H9 (cell line): ENCODE measurements at regions not wholly inside any gene's neighbourhood (a gene's known extent, or its start where the extent isn't known, plus 50 kb on each side); places are given as distances from the start of the nearest gene placed in this dataset.

ENCODE experiments used
- DNase-seq: peaks from one replicate; pipeline ENCODE4 v3.0.0-alpha.2; 2017
- H2AFZ ChIP-seq: one replicate; pipeline ENCODE4 v1.6.1; 2013; ENCODE audit warnings: mild to moderate bottlenecking, low read length, control low read depth, moderate library complexity
- H2AK5ac ChIP-seq: 2 replicates; pipeline ENCODE4 v1.6.1; 2013; ENCODE audit warnings: low read length, control low read depth, mixed read lengths; ENCODE audit not compliant: insufficient read length
- H2BK120ac ChIP-seq: one replicate; pipeline ENCODE4 v1.6.1; 2013; ENCODE audit warnings: low read depth, mild to moderate bottlenecking, low read length, control low read depth, inconsistent platforms; ENCODE audit not compliant: poor library complexity, severe bottlenecking
- H2BK12ac ChIP-seq: 2 replicates; pipeline ENCODE4 v1.6.1; 2013; ENCODE audit warnings: low read length, control low read depth, mixed read lengths, low read depth; ENCODE audit not compliant: insufficient read length
- H2BK15ac ChIP-seq: 2 replicates; pipeline ENCODE4 v1.6.1; 2013; ENCODE audit warnings: low read depth, low read length, control low read depth
- H2BK20ac ChIP-seq: one replicate; pipeline ENCODE4 v1.6.1; 2013; ENCODE audit warnings: low read depth, mild to moderate bottlenecking, low read length, control low read depth, inconsistent platforms; ENCODE audit not compliant: poor library complexity, severe bottlenecking
- H2BK5ac ChIP-seq: 2 replicates; pipeline ENCODE4 v1.6.1; 2013; ENCODE audit warnings: low read length, control low read depth, mixed read lengths; ENCODE audit not compliant: insufficient read length
- H3K14ac ChIP-seq: 2 replicates; pipeline ENCODE4 v1.6.1; 2013; ENCODE audit warnings: low read length, control low read depth; ENCODE audit not compliant: insufficient read depth
- H3K18ac ChIP-seq: 2 replicates; pipeline ENCODE4 v1.6.1; 2013; ENCODE audit warnings: low read depth, mild to moderate bottlenecking, mixed read lengths, low read length, control low read depth; ENCODE audit not compliant: insufficient read length
- H3K23ac ChIP-seq: 2 replicates; pipeline ENCODE4 v1.6.1; 2013; ENCODE audit warnings: low read length, control low read depth, mixed read lengths, low read depth; ENCODE audit not compliant: insufficient read length
- H3K23me2 ChIP-seq: 2 replicates; pipeline ENCODE4 v1.6.1; 2013; ENCODE audit warnings: low read depth, mild to moderate bottlenecking, mixed read lengths, low read length, control low read depth; ENCODE audit not compliant: insufficient read length, poor library complexity, severe bottlenecking
- H3K27ac ChIP-seq: 2 replicates; pipeline ENCODE4 v1.5.1; 2013; ENCODE audit warnings: low read length, control low read depth, mixed read lengths, low read depth; ENCODE audit not compliant: insufficient read length
- H3K27me3 ChIP-seq: 2 replicates; pipeline ENCODE4 v1.6.1; 2013; ENCODE audit warnings: low read length, control low read depth, inconsistent platforms; ENCODE audit not compliant: insufficient read depth
- H3K4ac ChIP-seq: 2 replicates; pipeline ENCODE4 v1.6.1; 2013; ENCODE audit warnings: low read depth, mild to moderate bottlenecking, control low read depth, inconsistent platforms, low read length, moderate library complexity
- H3K4me1 ChIP-seq: 2 replicates; pipeline ENCODE4 v1.6.1; 2013; ENCODE audit warnings: low read length, control low read depth, inconsistent platforms; ENCODE audit not compliant: insufficient read depth
- H3K4me2 ChIP-seq: 2 replicates; pipeline ENCODE4 v1.6.1; 2013; ENCODE audit warnings: low read length, control low read depth, mixed read lengths; ENCODE audit not compliant: insufficient read length, insufficient read depth
- H3K56ac ChIP-seq: 2 replicates; pipeline ENCODE4 v1.6.1; 2013; ENCODE audit warnings: low read depth, mild to moderate bottlenecking, mixed read lengths, low read length, control low read depth; ENCODE audit not compliant: insufficient read length
- H3K79me1 ChIP-seq: 2 replicates; pipeline ENCODE4 v1.6.1; 2013; ENCODE audit warnings: low read depth, mild to moderate bottlenecking, moderate library complexity, low read length, control low read depth, inconsistent platforms; ENCODE audit not compliant: insufficient read depth, poor library complexity, severe bottlenecking
- H3K79me2 ChIP-seq: 2 replicates; pipeline ENCODE4 v1.6.1; 2013; ENCODE audit warnings: low read length, control low read depth, inconsistent platforms; ENCODE audit not compliant: insufficient read depth
- H3K9ac ChIP-seq: 2 replicates; pipeline ENCODE4 v1.6.1; 2013; ENCODE audit warnings: low read length, control low read depth, mixed read lengths; ENCODE audit not compliant: insufficient read length; ENCODE audit errors: extremely low read depth
- H3K9me3 ChIP-seq: one replicate; pipeline ENCODE4 v1.6.1; 2013; ENCODE audit warnings: low read depth, low read length, inconsistent platforms; ENCODE audit not compliant: control insufficient read depth
- H3T11ph ChIP-seq: one replicate; pipeline ENCODE4 v1.6.1; 2013; ENCODE audit warnings: mild to moderate bottlenecking, low read length, control low read depth, inconsistent platforms
- H4K20me1 ChIP-seq: one replicate; pipeline ENCODE4 v1.6.1; 2013; ENCODE audit not compliant: control insufficient read depth, insufficient read length, insufficient read depth
- H4K5ac ChIP-seq: 2 replicates; pipeline ENCODE4 v1.6.1; 2013; ENCODE audit warnings: low read depth, mild to moderate bottlenecking, mixed read lengths, low read length, control low read depth; ENCODE audit not compliant: insufficient read length
- H4K8ac ChIP-seq: replicated peaks from 2 replicates; pipeline ENCODE4 v1.6.1; 2013; ENCODE audit warnings: low read length, control low read depth, mixed read lengths, low read depth; ENCODE audit not compliant: insufficient read length
- H4K91ac ChIP-seq: 2 replicates; pipeline ENCODE4 v1.6.1; 2013; ENCODE audit warnings: low read depth, mild to moderate bottlenecking, moderate library complexity, mixed read lengths, low read length, control low read depth; ENCODE audit not compliant: insufficient read length
- H3K27ac Mint-ChIP-seq, 3 experiments: 2 replicates in 2 of 3; 3 replicates in 1 of 3; pipeline ENCODE4 v1.8.0; 2020 to 2021; ENCODE audit warnings: mixed read lengths in 3 of 3, mild to moderate bottlenecking in 1 of 3, moderate library complexity in 1 of 3
- H3K27me3 Mint-ChIP-seq: 2 replicates; pipeline ENCODE4 v1.8.0; 2021; ENCODE audit warnings: low read depth, mild to moderate bottlenecking, moderate library complexity, mixed read lengths
- H3K36me3 Mint-ChIP-seq, 3 experiments: 2 replicates in 2 of 3; 3 replicates in 1 of 3; pipeline ENCODE4 v1.8.0; 2020 to 2021; ENCODE audit warnings: low read depth in 3 of 3, mixed read lengths in 3 of 3; ENCODE audit not compliant: insufficient read depth in 1 of 3
- H3K4me1 Mint-ChIP-seq, 2 experiments: 2 replicates each; pipeline ENCODE4 v1.8.0; 2020; ENCODE audit warnings: mixed read lengths in 2 of 2
- H3K4me3 Mint-ChIP-seq, 2 experiments: 2 replicates in 1 of 2; 3 replicates in 1 of 2; pipeline ENCODE4 v1.8.0; 2020 to 2021; ENCODE audit warnings: mild to moderate bottlenecking in 2 of 2, mixed read lengths in 2 of 2, moderate library complexity in 1 of 2
- H3K9me3 Mint-ChIP-seq, 2 experiments: 2 replicates in 1 of 2; 3 replicates in 1 of 2; pipeline ENCODE4 v1.8.0; 2020; ENCODE audit warnings: mild to moderate bottlenecking in 2 of 2, mixed read lengths in 2 of 2, moderate library complexity in 1 of 2
- WGBS: extraction: QIAGEN DNeasy Blood & Tissue Kit; methylation state at CpG from one replicate; pipeline ENCODE4 v1.1.7; 2013; ENCODE audit warnings: missing lambda C conversion rate, low lambda C conversion rate, mixed read lengths; ENCODE audit not compliant: insufficient read length; ENCODE audit errors: extremely low coverage; 5-methylcytosine and 5-hydroxymethylcytosine counted together
- TF ChIP-seq, protein P1 (sequence below): fragments of 200-600 bp; sonication (generic); conservative IDR thresholded peaks from 3 replicates; pipeline ENCODE4 v1.8.0; 2021; ENCODE audit warnings: antibody characterized with exemption, mild to moderate bottlenecking

- Histone ChIP-seq H3K9ac (no peak overlapping the region), H4K91ac (no peak overlapping the region), H3K9me3 (no peaks in the 10 kb centered on the region), H3K27me3 (no peaks in the 10 kb centered on the region), H3K23ac (no peak overlapping the region), H2BK15ac (no peak overlapping the region), H3T11ph (no peak overlapping the region), H3K4me2 (no peak overlapping the region), H3K27ac (no peak overlapping the region), H4K5ac (no peak overlapping the region), H2BK5ac (no peak overlapping the region), H3K4ac (no peak overlapping the region), H3K79me2 (no peaks in the 10 kb centered on the region), H2BK20ac (no peak overlapping the region), H3K79me1 (no peaks in the 10 kb centered on the region), H3K56ac (no peak overlapping the region), H2AK5ac (no peak overlapping the region), H3K18ac (no peak overlapping the region), H2BK12ac (no peak overlapping the region), H4K8ac (no peak overlapping the region), H3K14ac (no peak overlapping the region), H4K20me1 (no peaks in the 10 kb centered on the region), H2AFZ (no peak overlapping the region), H3K4me1 (peaks cover 2% of the 10 kb centered on the region; the same call in 1 of the 2 replicates), H2BK120ac (no peak overlapping the region), H3K23me2 (no peaks in the 10 kb centered on the region)
- no CpG with 5 or more reads among the region's 5 CpGs for WGBS
- no peak for DNase-seq
- TF ChIP-seq, protein P1, sequence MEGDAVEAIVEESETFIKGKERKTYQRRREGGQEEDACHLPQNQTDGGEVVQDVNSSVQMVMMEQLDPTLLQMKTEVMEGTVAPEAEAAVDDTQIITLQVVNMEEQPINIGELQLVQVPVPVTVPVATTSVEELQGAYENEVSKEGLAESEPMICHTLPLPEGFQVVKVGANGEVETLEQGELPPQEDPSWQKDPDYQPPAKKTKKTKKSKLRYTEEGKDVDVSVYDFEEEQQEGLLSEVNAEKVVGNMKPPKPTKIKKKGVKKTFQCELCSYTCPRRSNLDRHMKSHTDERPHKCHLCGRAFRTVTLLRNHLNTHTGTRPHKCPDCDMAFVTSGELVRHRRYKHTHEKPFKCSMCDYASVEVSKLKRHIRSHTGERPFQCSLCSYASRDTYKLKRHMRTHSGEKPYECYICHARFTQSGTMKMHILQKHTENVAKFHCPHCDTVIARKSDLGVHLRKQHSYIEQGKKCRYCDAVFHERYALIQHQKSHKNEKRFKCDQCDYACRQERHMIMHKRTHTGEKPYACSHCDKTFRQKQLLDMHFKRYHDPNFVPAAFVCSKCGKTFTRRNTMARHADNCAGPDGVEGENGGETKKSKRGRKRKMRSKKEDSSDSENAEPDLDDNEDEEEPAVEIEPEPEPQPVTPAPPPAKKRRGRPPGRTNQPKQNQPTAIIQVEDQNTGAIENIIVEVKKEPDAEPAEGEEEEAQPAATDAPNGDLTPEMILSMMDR: no peak
- H3K27ac Mint-ChIP-seq: no peak overlapping the region
- H3K4me1 Mint-ChIP-seq: peaks cover 14 to 15% of the 10 kb centered on the region in 2 experiments
- H3K36me3 Mint-ChIP-seq: peaks cover 0 to 2% (median 0%) of the 10 kb centered on the region in 3 experiments; a peak in 3 of 7 replicates
- peaks cover 7% of the 10 kb centered on the region in 2 experiments; a peak in 3 of 5 replicates for H3K9me3 Mint-ChIP-seq
- H3K27me3 Mint-ChIP-seq: peaks cover 74% of the 10 kb centered on the region
- no peak overlapping the region for H3K4me3 Mint-ChIP-seq
Observed at GRCh38 chr12:129987841-129988240, 84.0 kb upstream of the TMEM132D start.
